ENCODE measurements at regions not wholly inside any gene's neighbourhood (a gene's known extent, or its start where the extent isn't known, plus 50 kb on each side); places are given as distances from the start of the nearest gene placed in this dataset.
"Not testable (repeated sequence)": the region's sequence is repeated elsewhere in the genome, so short reads cannot be mapped to it uniquely, and the experiment has no call there.

- ATAC-seq (no peak), DNase-seq (ENCODE audit: low spot score) (no peak)
- CTCF ChIA-PET, result no interaction called here
- TF ChIP-seq SMAD3 (CRISPR knock-in tag; IDR thresholded peaks at IDR 0.05; ENCODE audit: borderline replicate concordance), result no peak
- TF ChIP-seq ZNF423 (CRISPR knock-in tag; IDR thresholded peaks at IDR 0.05), result no peak
- TF ChIP-seq JUN (CRISPR knock-in tag; IDR thresholded peaks at IDR 0.05), result no peak
- TF ChIP-seq OVOL2 (CRISPR knock-in tag; IDR thresholded peaks at IDR 0.05; ENCODE audit: borderline replicate concordance), result no peak
- no peak for TF ChIP-seq E2F1 (CRISPR knock-in tag; IDR thresholded peaks at IDR 0.05)
- no peak for TF ChIP-seq ZBTB43 (CRISPR knock-in tag; IDR thresholded peaks at IDR 0.05)
- no peak for TF ChIP-seq ATF2 (CRISPR knock-in tag; IDR thresholded peaks at IDR 0.05; ENCODE audit: borderline replicate concordance, low read depth)
- TF ChIP-seq GTF2I (CRISPR knock-in tag; conservative IDR thresholded peaks at IDR 0.05), result no peak
- TF ChIP-seq ZMAT4 (CRISPR knock-in tag; IDR thresholded peaks at IDR 0.05), result no peak
- TF ChIP-seq AR (CRISPR knock-in tag; IDR thresholded peaks at IDR 0.05), result no peak
- Mint-ChIP-seq H3K27ac (no peak overlapping the region), H3K9me3 (no peaks in the 10 kb centered on the region), H3K27me3 (ENCODE audit: low read depth) (no peaks in the 10 kb centered on the region), H3K4me1 (peaks cover 8% of the 10 kb centered on the region), H3K4me3 (no peak overlapping the region), H3K36me3 (no peaks in the 10 kb centered on the region)
- POLR2A ChIA-PET, result no interaction called here
These were observed 56.7 kb upstream of the PTPRJ start for GRCh38 chr11:47923667-47924066.

GRCh38 chr11:47921080-47921555 lies 59.2 kb upstream of the PTPRJ start:
- CTCF ChIA-PET, result interaction anchor here (1.4 to 2.5 kb wide), 2 partner anchors 13 to 188 kb away, joined by 3 to 9 read pairs; no protein-coding TSS in a partner anchor
- H3K4me3 Mint-ChIP-seq; H3K9me3 Mint-ChIP-seq; H3K36me3 Mint-ChIP-seq; H3K27me3 Mint-ChIP-seq (ENCODE audit: low read depth); DNase-seq (ENCODE audit: low spot score); POLR2A ChIA-PET; H3K27ac Mint-ChIP-seq; ATAC-seq: not testable (repeated sequence)
- peaks cover 14% of the 10 kb centered on the region for H3K4me1 Mint-ChIP-seq

GRCh38 chr11:47918882-47919495 lies 61.4 kb upstream of the PTPRJ start:
- H3K27me3 Mint-ChIP-seq (ENCODE audit: low read depth), result no peaks in the 10 kb centered on the region
- no peak overlapping the region for H3K27ac Mint-ChIP-seq
- H3K4me1 Mint-ChIP-seq, result peaks cover 14% of the 10 kb centered on the region
- DNase-seq (ENCODE audit: low spot score), result no peak
- POLR2A ChIA-PET, result no interaction called here
- CTCF ChIA-PET, result no interaction called here
- ATAC-seq, result no peak
- no peak for TF ChIP-seq PREB (CRISPR knock-in tag; IDR thresholded peaks at IDR 0.05; ENCODE audit: borderline replicate concordance)
- TF ChIP-seq KAT7 (CRISPR knock-in tag; IDR thresholded peaks at IDR 0.05; ENCODE audit: borderline replicate concordance), result no peak
- TF ChIP-seq E2F1 (CRISPR knock-in tag; IDR thresholded peaks at IDR 0.05), result no peak
- no peak for TF ChIP-seq USF2 (CRISPR knock-in tag; IDR thresholded peaks at IDR 0.05)
- no peak for TF ChIP-seq NFATC4 (CRISPR knock-in tag; IDR thresholded peaks at IDR 0.05)
- no peak for TF ChIP-seq ETV6 (CRISPR knock-in tag; IDR thresholded peaks at IDR 0.05)
- no peak for TF ChIP-seq ATF2 (CRISPR knock-in tag; IDR thresholded peaks at IDR 0.05; ENCODE audit: borderline replicate concordance, low read depth)
- no peak for TF ChIP-seq GTF2I (CRISPR knock-in tag; conservative IDR thresholded peaks at IDR 0.05)
- no peak for TF ChIP-seq ESRRA (CRISPR knock-in tag; IDR thresholded peaks at IDR 0.05; ENCODE audit: borderline replicate concordance)
- TF ChIP-seq ZNF396 (CRISPR knock-in tag; IDR thresholded peaks at IDR 0.05; ENCODE audit: borderline replicate concordance), result no peak
- TF ChIP-seq ZNF219 (CRISPR knock-in tag; IDR thresholded peaks at IDR 0.05; ENCODE audit: borderline replicate concordance), result no peak
- no peaks in the 10 kb centered on the region for H3K36me3 Mint-ChIP-seq
- H3K9me3 Mint-ChIP-seq, result no peaks in the 10 kb centered on the region
- H3K4me3 Mint-ChIP-seq, result no peak overlapping the region
